ENCODE measurements at regions not wholly inside any gene's neighbourhood (a gene's known extent, or its start where the extent isn't known, plus 50 kb on each side); places are given as distances from the start of the nearest gene placed in this dataset.
"Not testable (repeated sequence)": the region's sequence is repeated elsewhere in the genome, so short reads cannot be mapped to it uniquely, and the experiment has no call there.

- ChIA-PET POLR2A (no interaction called here), CTCF (interaction anchor here (0.7 kb wide), 1 partner anchor 238 kb away, joined by 3 read pairs; no protein-coding TSS in a partner anchor)
- no peak overlapping the region for H3K4me3 ChIP-seq (ENCODE audit: low read depth, low read length)
- no peaks in the 10 kb centered on the region for H3K9me3 ChIP-seq (ENCODE audit: control insufficient read depth, insufficient read depth, low read depth, low read length)
- H3K27ac ChIP-seq (ENCODE audit: extremely low read depth, low read depth, low read length) = no peak overlapping the region
- TF ChIP-seq TRIM28 (IDR thresholded peaks at IDR 0.05; ENCODE audit: borderline replicate concordance, low read length) (no peak), REST (tag by site-specific recombination; IDR thresholded peaks at IDR 0.05) (no peak), ZNF677 (tag by site-specific recombination; IDR thresholded peaks at IDR 0.05) (no peak), ZNF707 (tag by site-specific recombination; IDR thresholded peaks at IDR 0.05) (no peak), SCRT1 (tag by site-specific recombination; IDR thresholded peaks at IDR 0.05; ENCODE audit: borderline replicate concordance) (no peak), ZNF670 (tag by site-specific recombination; IDR thresholded peaks at IDR 0.05; ENCODE audit: low read depth) (no peak), ZNF24 (tag by site-specific recombination; IDR thresholded peaks at IDR 0.05) (no peak), ZBTB8A (tag by site-specific recombination; IDR thresholded peaks at IDR 0.05) (no peak), PBX3 (CRISPR knock-in tag; IDR thresholded peaks at IDR 0.05) (no peak), ZNF18 (tag by site-specific recombination; IDR thresholded peaks at IDR 0.05) (no peak), ZNF274 (IDR thresholded peaks at IDR 0.05; ENCODE audit: low read length) (no peak), ZNF274 (tag by site-specific recombination; IDR thresholded peaks at IDR 0.05; ENCODE audit: borderline replicate concordance) (no peak), ZNF174 (tag by site-specific recombination; IDR thresholded peaks at IDR 0.05) (no peak), BCL11B (tag by site-specific recombination; IDR thresholded peaks at IDR 0.05; ENCODE audit: low read depth) (no peak), ZNF112 (tag by site-specific recombination; IDR thresholded peaks at IDR 0.05) (no peak), REPIN1 (tag by site-specific recombination; IDR thresholded peaks at IDR 0.05; ENCODE audit: low read depth) (no peak), ZNF610 (tag by site-specific recombination; IDR thresholded peaks at IDR 0.05; ENCODE audit: borderline replicate concordance) (no peak), ZNF184 (tag by site-specific recombination; IDR thresholded peaks at IDR 0.05) (no peak), ZNF596 (tag by site-specific recombination; IDR thresholded peaks at IDR 0.05) (no peak), ZNF660 (tag by site-specific recombination; IDR thresholded peaks at IDR 0.05) (no peak), ZFP41 (tag by site-specific recombination; IDR thresholded peaks at IDR 0.05; ENCODE audit: borderline replicate concordance) (no peak)
- H3K4me1 ChIP-seq (ENCODE audit: control insufficient read depth, insufficient read depth, low read length) = no peaks in the 10 kb centered on the region
- no peaks in the 10 kb centered on the region for H3K36me3 ChIP-seq (ENCODE audit: control insufficient read depth in 2 of 2, insufficient read depth in 1 of 2, low read length in 2 of 2)
Measured at GRCh38 chr6:121555201-121555600, 119.8 kb downstream of the GJA1 start.

GRCh38 chr6:121556149-121556548 lies 120.7 kb downstream of the GJA1 start:
- POLR2A ChIA-PET = not testable (repeated sequence)

More at GRCh38 chr6:121556149-121556548, 120.7 kb downstream of the GJA1 start:
- CTCF ChIA-PET = interaction anchor here (0.5 kb wide), 1 partner anchor 153 kb away, joined by 3 read pairs; no protein-coding TSS in a partner anchor
- not testable (repeated sequence) for H3K4me1 ChIP-seq (ENCODE audit: control insufficient read depth, insufficient read depth, low read length); H3K9me3 ChIP-seq (ENCODE audit: control insufficient read depth, insufficient read depth, low read depth, low read length); H3K36me3 ChIP-seq (ENCODE audit: control insufficient read depth in 2 of 2, insufficient read depth in 1 of 2, low read length in 2 of 2); H3K27ac ChIP-seq (ENCODE audit: extremely low read depth, low read depth, low read length); H3K4me3 ChIP-seq (ENCODE audit: low read depth, low read length)
